GM12878 (cell line): ENCODE measurements at regions not wholly inside any gene's neighbourhood (a gene's known extent, or its start where the extent isn't known, plus 50 kb on each side); places are given as distances from the start of the nearest gene placed in this dataset.

ENCODE experiments used
- ATAC-seq: fragments of 200-7000 bp; cut with Tn5 transposase; 3 replicates; pipeline ENCODE4 v1.9.1; 2020; ENCODE audit warnings: mild to moderate bottlenecking, moderate library complexity
- BruUV-seq: library from RNA; stranded (reverse); fragments of 400-500 nt; replicated peaks from 2 replicates; lab custom pipeline; 2021; lab: Mats Ljungman, UMichigan
- CTCF ChIA-PET: fragments of 300-600 bp; sonication (Branson Sonifier 250); formaldehyde crosslinking; extraction: SDS; loops from one replicate; lab custom pipeline; 2021; ENCODE audit warnings: inconsistent platforms; lab: Yijun Ruan, JAX
- POLR2A ChIA-PET: fragments of 350-600 bp; formaldehyde crosslinking; extraction: SDS; loops from one replicate; lab custom pipeline; 2021; ENCODE audit warnings: inconsistent platforms; lab: Charles Lee
- RAD21 ChIA-PET: fragments of 300-600 bp; sonication (Branson Sonifier 250); formaldehyde crosslinking; loops from one replicate; lab custom pipeline; 2023; ENCODE audit warnings: antibody characterized with exemption; ENCODE audit not compliant: unreplicated experiment; lab: Charles Lee
- SMC1A ChIA-PET: fragments of 300-600 bp; sonication (Branson Sonifier 250); formaldehyde crosslinking; loops from one replicate; lab custom pipeline; 2023; ENCODE audit not compliant: unreplicated experiment, uncharacterized antibody; lab: Charles Lee
- DNase-seq: peaks from one replicate; pipeline ENCODE4 v3.0.0-alpha.2; 2011; ENCODE audit warnings: low read depth, low spot score
- FAIRE-seq: peaks from 3 replicates; lab custom pipeline; 2011; peaks lifted over from hg19 to GRCh38; lab: Jason Lieb, UNC
- H2AFZ ChIP-seq: 2 replicates; pipeline ENCODE4 v1.6.0; 2011; ENCODE audit warnings: low read depth, low read length, control low read depth; ENCODE audit not compliant: control insufficient read depth
- H3K27ac ChIP-seq: 2 replicates; pipeline ENCODE4 v1.5.1; 2011; ENCODE audit warnings: control low read depth; ENCODE audit not compliant: control insufficient read depth, insufficient read depth
- H3K27me3 ChIP-seq, 2 experiments: replicated peaks in 1 of 2; 2 replicates each; pipeline versions ENCODE4 v1.6.0 to v1.6.1; 2011; ENCODE audit warnings: low read length in 1 of 2; ENCODE audit not compliant: control insufficient read depth in 2 of 2, insufficient read depth in 2 of 2
- H3K36me3 ChIP-seq, 2 experiments: 2 replicates each; pipeline ENCODE4 v1.5.1; 2011; ENCODE audit warnings: low read length in 1 of 2; ENCODE audit not compliant: control insufficient read depth in 2 of 2, insufficient read depth in 2 of 2
- H3K4me1 ChIP-seq: 2 replicates; pipeline ENCODE4 v1.6.1; 2011; ENCODE audit warnings: mild to moderate bottlenecking, low read length, moderate library complexity, mixed read lengths; ENCODE audit not compliant: control insufficient read depth, insufficient read depth
- H3K4me2 ChIP-seq: 2 replicates; pipeline ENCODE4 v1.6.0; 2011; ENCODE audit warnings: control low read depth; ENCODE audit not compliant: control insufficient read depth, insufficient read depth
- H3K4me3 ChIP-seq: fragments of 200-600 bp; sonication (generic); 2 replicates; pipeline ENCODE4 v1.5.1; 2016
- H3K79me2 ChIP-seq: 2 replicates; pipeline ENCODE4 v1.6.0; 2011; ENCODE audit warnings: low read length; ENCODE audit not compliant: control insufficient read depth, insufficient read depth
- H3K9ac ChIP-seq: 2 replicates; pipeline ENCODE4 v1.8.0; 2011; ENCODE audit warnings: low read length, control low read depth, mixed read lengths; ENCODE audit not compliant: control insufficient read depth, insufficient read depth
- H3K9me3 ChIP-seq: replicated peaks from 3 replicates; pipeline ENCODE4 v1.5.1; 2011; ENCODE audit warnings: mild to moderate bottlenecking, low read length; ENCODE audit not compliant: control insufficient read depth, insufficient read depth
- H4K20me1 ChIP-seq: 2 replicates; pipeline ENCODE4 v1.6.0; 2011; ENCODE audit not compliant: control insufficient read depth, insufficient read depth
- E2F4 ChIP-seq: IDR thresholded peaks from 2 replicates; pipeline ENCODE4 v1.6.1; 2012; ENCODE audit warnings: low read depth, low read length, improper control_type of control experiment
- GABPA ChIP-seq: IDR thresholded peaks from 2 replicates; pipeline ENCODE4 v1.6.1; 2014; ENCODE audit warnings: antibody characterized with exemption, low read depth, mild to moderate bottlenecking, inconsistent platforms
- IRF3 ChIP-seq: fragments of 450-650 bp; IDR thresholded peaks from 2 replicates; pipeline ENCODE4 v1.6.1; 2014; ENCODE audit warnings: mild to moderate bottlenecking
- JUNB ChIP-seq: IDR thresholded peaks from 2 replicates; pipeline ENCODE4 v1.6.1; 2016; ENCODE audit warnings: antibody characterized with exemption, mild to moderate bottlenecking
- MTA3 ChIP-seq: IDR thresholded peaks from 2 replicates; pipeline ENCODE4 v1.6.1; 2012; ENCODE audit warnings: low read length, inconsistent platforms, borderline replicate concordance
- RB1 ChIP-seq: fragments of 450-650 bp; formaldehyde crosslinking; IDR thresholded peaks from 2 replicates; pipeline ENCODE4 v1.6.1; 2017; ENCODE audit warnings: mild to moderate bottlenecking, borderline replicate concordance
- WGBS: methylation state at CpG from one replicate; pipeline ENCODE4 v1.1.6; 2016; ENCODE audit warnings: low lambda C conversion rate; ENCODE audit not compliant: insufficient replicate concordance, insufficient coverage; ENCODE audit errors: missing lambda C conversion rate; 5-methylcytosine and 5-hydroxymethylcytosine counted together
- in situ Hi-C: fragments of 300-500 bp; cut with MboI; formaldehyde crosslinking; loops from 9 replicates; pipeline ENCODE4 v1.14.3; 2018; ENCODE audit warnings: mixed read lengths
- intact Hi-C: fragments of 100-400 bp; cut with micrococcal nuclease; formaldehyde crosslinking; loops from one replicate; pipeline ENCODE4 v1.14.2; 2022; ENCODE audit not compliant: unreplicated experiment

GRCh38 chr11:69413993-69414392 is 67.5 kb upstream of the LINC01488 start (continued):
- TF ChIP-seq E2F4, result no peak
- TF ChIP-seq GABPA, result no peak
- no peak for TF ChIP-seq MTA3
- no peak for TF ChIP-seq JUNB

- FAIRE-seq, result no peak
- TF ChIP-seq RB1 (no peak), IRF3 (no peak)
- H3K27me3 ChIP-seq, result no peaks in the 10 kb centered on the region; a peak in 1 of 4 replicates
- no peak overlapping the region for H2AFZ ChIP-seq
- RAD21 ChIA-PET, result no interaction called here
- no peaks in the 10 kb centered on the region for H3K4me1 ChIP-seq
- 43% methylated on average over 14 of the region's 14 CpGs for WGBS
- no peak overlapping the region for H3K9ac ChIP-seq
- CTCF ChIA-PET, result interaction anchor here (0.6 kb wide), 1 partner anchor 53 kb away, joined by 4 read pairs; no protein-coding TSS in a partner anchor
- H3K9me3 ChIP-seq, result no peaks in the 10 kb centered on the region
- no peak overlapping the region for H3K4me2 ChIP-seq
- no peak for DNase-seq
- H3K27ac ChIP-seq, result no peak overlapping the region
- H3K79me2 ChIP-seq, result no peaks in the 10 kb centered on the region
- BruUV-seq, result no TSS peak
- no peak overlapping the region for H3K4me3 ChIP-seq
- ATAC-seq, result no peak
- no peaks in the 10 kb centered on the region for H3K36me3 ChIP-seq
- intact Hi-C loops (no loop called here), in situ Hi-C loops (no loop called here)
- H4K20me1 ChIP-seq, result no peaks in the 10 kb centered on the region
- SMC1A ChIA-PET, result no interaction called here
- POLR2A ChIA-PET, result no interaction called here
Measured at GRCh38 chr11:69414773-69415187, 66.7 kb upstream of the LINC01488 start.
